ENCODE measurements at regions not wholly inside any gene's neighbourhood (a gene's known extent, or its start where the extent isn't known, plus 50 kb on each side); places are given as distances from the start of the nearest gene placed in this dataset.

GRCh38 chr2:45315861-45316260 is 295.2 kb downstream of the SRBD1 start:
- no peak for ATAC-seq
- no peak overlapping the region for H3K4me3 Mint-ChIP-seq
- no peaks in the 10 kb centered on the region for H3K36me3 Mint-ChIP-seq (ENCODE audit: insufficient read depth)
- no peaks in the 10 kb centered on the region for H3K9me3 Mint-ChIP-seq
- no peaks in the 10 kb centered on the region for H3K4me1 Mint-ChIP-seq (ENCODE audit: low read depth)
- peaks cover 8% of the 10 kb centered on the region for H3K27me3 Mint-ChIP-seq (ENCODE audit: low read depth)
- DNase-seq, result no peak

GRCh38 chr2:45312275-45312674 is 298.8 kb downstream of the SRBD1 start:
- Mint-ChIP-seq H3K36me3 (ENCODE audit: insufficient read depth) (no peaks in the 10 kb centered on the region), H3K4me1 (ENCODE audit: low read depth) (no peaks in the 10 kb centered on the region), H3K4me3 (no peak overlapping the region)

GRCh38 chr2:45311559-45311958 is 299.5 kb downstream of the SRBD1 start:
- ATAC-seq, result no peak
- Mint-ChIP-seq H3K9me3 (no peaks in the 10 kb centered on the region), H3K4me3 (no peak overlapping the region), H3K27me3 (ENCODE audit: low read depth) (peaks cover 10% of the 10 kb centered on the region), H3K4me1 (ENCODE audit: low read depth) (no peaks in the 10 kb centered on the region), H3K36me3 (ENCODE audit: insufficient read depth) (no peaks in the 10 kb centered on the region)
- DNase-seq, result no peak

More at GRCh38 chr2:45312275-45312674, 298.8 kb downstream of the SRBD1 start:
- peaks cover 9% of the 10 kb centered on the region for H3K27me3 Mint-ChIP-seq (ENCODE audit: low read depth)
- DNase-seq, result no peak
- no peaks in the 10 kb centered on the region for H3K9me3 Mint-ChIP-seq
- no peak for ATAC-seq

GRCh38 chr2:45307147-45307546 is 297.9 kb upstream of the SIX2 start:
- no peaks in the 10 kb centered on the region for H3K4me1 Mint-ChIP-seq (ENCODE audit: low read depth)
- H3K9me3 Mint-ChIP-seq, result no peaks in the 10 kb centered on the region
- H3K36me3 Mint-ChIP-seq (ENCODE audit: insufficient read depth), result no peaks in the 10 kb centered on the region
- ATAC-seq (no peak), DNase-seq (no peak)
- H3K27me3 Mint-ChIP-seq (ENCODE audit: low read depth), result peaks cover 19% of the 10 kb centered on the region
- H3K4me3 Mint-ChIP-seq, result no peak overlapping the region

- DNase-seq, result no peak
- H3K4me3 Mint-ChIP-seq, result no peak overlapping the region
- ATAC-seq, result no peak
Observed at GRCh38 chr2:45305599-45305998, 296.3 kb upstream of the SIX2 start.

GRCh38 chr2:45303417-45304202 is 294.4 kb upstream of the SIX2 start:
- Mint-ChIP-seq H3K4me1 (ENCODE audit: low read depth) (no peaks in the 10 kb centered on the region), H3K4me3 (no peak overlapping the region), H3K9me3 (no peaks in the 10 kb centered on the region), H3K36me3 (ENCODE audit: insufficient read depth) (no peaks in the 10 kb centered on the region), H3K27me3 (ENCODE audit: low read depth) (peaks cover 16% of the 10 kb centered on the region)
- no peak for DNase-seq
- ATAC-seq, result no peak

More at GRCh38 chr2:45305599-45305998, 296.3 kb upstream of the SIX2 start:
- Mint-ChIP-seq H3K36me3 (ENCODE audit: insufficient read depth) (no peaks in the 10 kb centered on the region), H3K27me3 (ENCODE audit: low read depth) (peaks cover 18% of the 10 kb centered on the region), H3K9me3 (no peaks in the 10 kb centered on the region), H3K4me1 (ENCODE audit: low read depth) (no peaks in the 10 kb centered on the region)

GRCh38 chr2:45301307-45302277 is 292.3 kb upstream of the SIX2 start:
- Mint-ChIP-seq H3K4me1 (ENCODE audit: low read depth) (no peaks in the 10 kb centered on the region), H3K36me3 (ENCODE audit: insufficient read depth) (no peaks in the 10 kb centered on the region)
- no peak for DNase-seq

GRCh38 chr2:45300026-45300750 is 290.9 kb upstream of the SIX2 start:
- Mint-ChIP-seq H3K4me3 (no peak overlapping the region), H3K4me1 (ENCODE audit: low read depth) (no peaks in the 10 kb centered on the region), H3K9me3 (no peaks in the 10 kb centered on the region), H3K36me3 (ENCODE audit: insufficient read depth) (no peaks in the 10 kb centered on the region), H3K27me3 (ENCODE audit: low read depth) (peaks cover 14% of the 10 kb centered on the region)
- DNase-seq (no peak), ATAC-seq (no peak)

More at GRCh38 chr2:45301307-45302277, 292.3 kb upstream of the SIX2 start:
- Mint-ChIP-seq H3K27me3 (ENCODE audit: low read depth) (peaks cover 16% of the 10 kb centered on the region), H3K4me3 (no peak overlapping the region), H3K9me3 (no peaks in the 10 kb centered on the region)
- no peak for ATAC-seq

GRCh38 chr2:45299361-45299760 is 290.1 kb upstream of the SIX2 start:
- Mint-ChIP-seq H3K36me3 (ENCODE audit: insufficient read depth) (no peaks in the 10 kb centered on the region), H3K4me3 (no peak overlapping the region), H3K27me3 (ENCODE audit: low read depth) (peaks cover 13% of the 10 kb centered on the region), H3K4me1 (ENCODE audit: low read depth) (no peaks in the 10 kb centered on the region), H3K9me3 (no peaks in the 10 kb centered on the region)
- DNase-seq (no peak), ATAC-seq (no peak)

GRCh38 chr2:45293182-45293581 is 283.9 kb upstream of the SIX2 start:
- Mint-ChIP-seq H3K27me3 (ENCODE audit: low read depth) (peaks cover 13% of the 10 kb centered on the region), H3K4me3 (no peak overlapping the region), H3K4me1 (ENCODE audit: low read depth) (no peaks in the 10 kb centered on the region), H3K36me3 (ENCODE audit: insufficient read depth) (no peaks in the 10 kb centered on the region), H3K9me3 (no peaks in the 10 kb centered on the region)
- no peak for DNase-seq
- ATAC-seq, result no peak

GRCh38 chr2:45291296-45291701 is 282.0 kb upstream of the SIX2 start:
- DNase-seq (no peak), ATAC-seq (no peak)
- Mint-ChIP-seq H3K36me3 (ENCODE audit: insufficient read depth) (no peaks in the 10 kb centered on the region), H3K27me3 (ENCODE audit: low read depth) (peaks cover 20% of the 10 kb centered on the region), H3K9me3 (no peaks in the 10 kb centered on the region), H3K4me1 (ENCODE audit: low read depth) (no peaks in the 10 kb centered on the region), H3K4me3 (no peak overlapping the region)

GRCh38 chr2:45289997-45290709 is 280.9 kb upstream of the SIX2 start:
- peak in 1 of 2 donors; percentile 46 for ATAC-seq
- no peaks in the 10 kb centered on the region for H3K9me3 Mint-ChIP-seq
- H3K4me1 Mint-ChIP-seq (ENCODE audit: low read depth), result no peaks in the 10 kb centered on the region
- no peak for DNase-seq
- no peak overlapping the region for H3K4me3 Mint-ChIP-seq
- no peaks in the 10 kb centered on the region for H3K36me3 Mint-ChIP-seq (ENCODE audit: insufficient read depth)
- peaks cover 18% of the 10 kb centered on the region for H3K27me3 Mint-ChIP-seq (ENCODE audit: low read depth)

GRCh38 chr2:45288532-45289417 is 279.5 kb upstream of the SIX2 start:
- Mint-ChIP-seq H3K4me1 (ENCODE audit: low read depth) (no peaks in the 10 kb centered on the region), H3K36me3 (ENCODE audit: insufficient read depth) (no peaks in the 10 kb centered on the region), H3K4me3 (no peak overlapping the region), H3K9me3 (no peaks in the 10 kb centered on the region), H3K27me3 (ENCODE audit: low read depth) (peaks cover 14% of the 10 kb centered on the region)
- ATAC-seq (no peak), DNase-seq (no peak)
